GM13976 (cell line): ENCODE measurements at regions not wholly inside any gene's neighbourhood (a gene's known extent, or its start where the extent isn't known, plus 50 kb on each side); places are given as distances from the start of the nearest gene placed in this dataset.

Experiments
- DNase-seq: peaks from one replicate; pipeline ENCODE4 v3.0.0; 2012; ENCODE audit warnings: low spot score
- CTCF ChIP-seq: IDR thresholded peaks from 2 replicates; pipeline ENCODE4 v1.5.1; 2012; ENCODE audit warnings: borderline replicate concordance, mild to moderate bottlenecking; ENCODE audit not compliant: insufficient read depth; ENCODE audit errors: extremely low read depth, missing control alignments, control extremely low read depth
- in situ Hi-C: fragments of 300-500 bp; cut with MboI; formaldehyde crosslinking; loops from one replicate; pipeline ENCODE4 v1.12.0; 2022; ENCODE audit warnings: low sequenced_read_pairs, mixed read lengths, inconsistent platforms; ENCODE audit not compliant: unreplicated experiment

GRCh38 chrX:3779546-3779945 is 66.1 kb upstream of the PRKX start:
- TF ChIP-seq CTCF: no peak
- DNase-seq: no peak
- in situ Hi-C loops: no loop called here

- TF ChIP-seq CTCF: no peak
- in situ Hi-C loops: no loop called here
- no peak for DNase-seq
Observed at GRCh38 chrX:3777416-3777815, 64.0 kb upstream of the PRKX start.

GRCh38 chrX:3771766-3772165 is 58.3 kb upstream of the PRKX start:
- DNase-seq: no peak

GRCh38 chrX:3768881-3769280 is 55.4 kb upstream of the PRKX start:
- in situ Hi-C loops: no loop called here
- DNase-seq: no peak
- TF ChIP-seq CTCF: no peak

More at GRCh38 chrX:3771766-3772165, 58.3 kb upstream of the PRKX start:
- in situ Hi-C loops: no loop called here
- no peak for TF ChIP-seq CTCF
